ENCODE measurements at regions not wholly inside any gene's neighbourhood (a gene's known extent, or its start where the extent isn't known, plus 50 kb on each side); places are given as distances from the start of the nearest gene placed in this dataset.

DNA sequence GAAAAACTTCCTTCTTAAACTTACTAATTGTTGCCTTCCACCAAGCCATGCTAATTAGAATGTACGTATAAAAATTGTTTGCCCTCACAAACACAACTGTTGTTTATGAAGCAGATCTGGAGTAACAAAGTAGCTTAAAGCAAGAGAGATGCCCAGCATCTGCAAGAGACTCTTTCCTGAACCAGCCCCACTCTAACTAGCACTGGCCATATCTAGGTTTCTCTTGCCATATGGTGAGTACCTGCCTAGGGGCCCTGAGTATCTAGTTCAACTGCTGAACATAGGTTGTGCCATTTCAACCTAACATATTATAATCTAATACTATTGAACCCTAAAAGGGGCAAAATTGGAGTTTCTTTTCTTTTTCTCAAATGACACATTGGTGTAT lies 883.4 kb upstream of the B3GALT2 start:
- no peak for TF ChIP-seq EZH2 (IDR thresholded peaks at IDR 0.05; ENCODE audit: low read depth)
- TF ChIP-seq, protein P1, sequence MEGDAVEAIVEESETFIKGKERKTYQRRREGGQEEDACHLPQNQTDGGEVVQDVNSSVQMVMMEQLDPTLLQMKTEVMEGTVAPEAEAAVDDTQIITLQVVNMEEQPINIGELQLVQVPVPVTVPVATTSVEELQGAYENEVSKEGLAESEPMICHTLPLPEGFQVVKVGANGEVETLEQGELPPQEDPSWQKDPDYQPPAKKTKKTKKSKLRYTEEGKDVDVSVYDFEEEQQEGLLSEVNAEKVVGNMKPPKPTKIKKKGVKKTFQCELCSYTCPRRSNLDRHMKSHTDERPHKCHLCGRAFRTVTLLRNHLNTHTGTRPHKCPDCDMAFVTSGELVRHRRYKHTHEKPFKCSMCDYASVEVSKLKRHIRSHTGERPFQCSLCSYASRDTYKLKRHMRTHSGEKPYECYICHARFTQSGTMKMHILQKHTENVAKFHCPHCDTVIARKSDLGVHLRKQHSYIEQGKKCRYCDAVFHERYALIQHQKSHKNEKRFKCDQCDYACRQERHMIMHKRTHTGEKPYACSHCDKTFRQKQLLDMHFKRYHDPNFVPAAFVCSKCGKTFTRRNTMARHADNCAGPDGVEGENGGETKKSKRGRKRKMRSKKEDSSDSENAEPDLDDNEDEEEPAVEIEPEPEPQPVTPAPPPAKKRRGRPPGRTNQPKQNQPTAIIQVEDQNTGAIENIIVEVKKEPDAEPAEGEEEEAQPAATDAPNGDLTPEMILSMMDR (conservative IDR thresholded peaks at IDR 0.05) = no peak

Measured in PC-9 (cell line).